ENCODE measurements at regions not wholly inside any gene's neighbourhood (a gene's known extent, or its start where the extent isn't known, plus 50 kb on each side); places are given as distances from the start of the nearest gene placed in this dataset.

DNA sequence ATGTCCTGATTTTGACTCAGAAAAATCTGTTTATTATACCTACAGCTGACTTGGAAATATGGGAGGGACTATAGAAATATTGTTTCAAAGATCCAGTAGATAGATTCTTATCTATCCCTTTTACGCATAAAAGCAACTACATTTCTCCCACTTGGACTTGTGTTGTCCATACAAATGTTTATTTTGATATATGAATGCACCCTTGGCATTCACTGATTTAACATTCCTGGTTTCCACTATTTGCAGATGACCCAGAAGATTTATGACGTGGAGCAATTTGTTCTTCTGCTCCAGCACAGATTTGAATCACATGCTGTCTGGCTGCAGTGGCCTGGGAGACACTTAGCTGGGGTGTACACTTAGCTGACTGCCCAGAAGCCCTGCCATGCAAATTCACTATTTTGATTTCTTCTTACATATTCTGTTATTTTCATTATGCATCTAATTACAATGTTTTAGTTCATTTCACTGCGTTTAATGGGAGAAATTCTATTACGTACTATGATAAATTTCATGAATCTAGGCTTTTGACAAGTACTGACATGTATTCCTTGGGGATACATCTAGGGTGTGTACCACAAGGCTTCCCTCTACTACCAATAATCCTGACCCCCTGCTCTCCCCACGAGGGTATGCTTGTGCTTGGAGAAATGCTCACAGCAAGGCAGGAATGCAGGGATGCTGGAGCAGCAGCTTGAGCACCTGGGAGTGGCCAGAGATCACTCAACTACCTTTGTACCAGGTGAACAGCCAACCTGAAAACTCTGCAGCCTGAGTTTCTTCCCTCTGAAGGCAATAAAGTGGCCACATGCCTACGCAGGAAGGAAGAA, 223.6 kb upstream of the TBL1XR1 start:
- TF ChIP-seq, protein P1, sequence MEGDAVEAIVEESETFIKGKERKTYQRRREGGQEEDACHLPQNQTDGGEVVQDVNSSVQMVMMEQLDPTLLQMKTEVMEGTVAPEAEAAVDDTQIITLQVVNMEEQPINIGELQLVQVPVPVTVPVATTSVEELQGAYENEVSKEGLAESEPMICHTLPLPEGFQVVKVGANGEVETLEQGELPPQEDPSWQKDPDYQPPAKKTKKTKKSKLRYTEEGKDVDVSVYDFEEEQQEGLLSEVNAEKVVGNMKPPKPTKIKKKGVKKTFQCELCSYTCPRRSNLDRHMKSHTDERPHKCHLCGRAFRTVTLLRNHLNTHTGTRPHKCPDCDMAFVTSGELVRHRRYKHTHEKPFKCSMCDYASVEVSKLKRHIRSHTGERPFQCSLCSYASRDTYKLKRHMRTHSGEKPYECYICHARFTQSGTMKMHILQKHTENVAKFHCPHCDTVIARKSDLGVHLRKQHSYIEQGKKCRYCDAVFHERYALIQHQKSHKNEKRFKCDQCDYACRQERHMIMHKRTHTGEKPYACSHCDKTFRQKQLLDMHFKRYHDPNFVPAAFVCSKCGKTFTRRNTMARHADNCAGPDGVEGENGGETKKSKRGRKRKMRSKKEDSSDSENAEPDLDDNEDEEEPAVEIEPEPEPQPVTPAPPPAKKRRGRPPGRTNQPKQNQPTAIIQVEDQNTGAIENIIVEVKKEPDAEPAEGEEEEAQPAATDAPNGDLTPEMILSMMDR (IDR thresholded peaks at IDR 0.05; ENCODE audit: poor library complexity, severe bottlenecking): no peak
- TF ChIP-seq EP300 (conservative IDR thresholded peaks at IDR 0.05; ENCODE audit: poor library complexity, severe bottlenecking) (no peak), RAD21 (conservative IDR thresholded peaks at IDR 0.05) (no peak), TAF1 (IDR thresholded peaks at IDR 0.05; ENCODE audit: low read depth) (no peak), POLR2AphosphoS5 (IDR thresholded peaks at IDR 0.05) (no peak)
- TF ChIP-seq, protein P2, sequence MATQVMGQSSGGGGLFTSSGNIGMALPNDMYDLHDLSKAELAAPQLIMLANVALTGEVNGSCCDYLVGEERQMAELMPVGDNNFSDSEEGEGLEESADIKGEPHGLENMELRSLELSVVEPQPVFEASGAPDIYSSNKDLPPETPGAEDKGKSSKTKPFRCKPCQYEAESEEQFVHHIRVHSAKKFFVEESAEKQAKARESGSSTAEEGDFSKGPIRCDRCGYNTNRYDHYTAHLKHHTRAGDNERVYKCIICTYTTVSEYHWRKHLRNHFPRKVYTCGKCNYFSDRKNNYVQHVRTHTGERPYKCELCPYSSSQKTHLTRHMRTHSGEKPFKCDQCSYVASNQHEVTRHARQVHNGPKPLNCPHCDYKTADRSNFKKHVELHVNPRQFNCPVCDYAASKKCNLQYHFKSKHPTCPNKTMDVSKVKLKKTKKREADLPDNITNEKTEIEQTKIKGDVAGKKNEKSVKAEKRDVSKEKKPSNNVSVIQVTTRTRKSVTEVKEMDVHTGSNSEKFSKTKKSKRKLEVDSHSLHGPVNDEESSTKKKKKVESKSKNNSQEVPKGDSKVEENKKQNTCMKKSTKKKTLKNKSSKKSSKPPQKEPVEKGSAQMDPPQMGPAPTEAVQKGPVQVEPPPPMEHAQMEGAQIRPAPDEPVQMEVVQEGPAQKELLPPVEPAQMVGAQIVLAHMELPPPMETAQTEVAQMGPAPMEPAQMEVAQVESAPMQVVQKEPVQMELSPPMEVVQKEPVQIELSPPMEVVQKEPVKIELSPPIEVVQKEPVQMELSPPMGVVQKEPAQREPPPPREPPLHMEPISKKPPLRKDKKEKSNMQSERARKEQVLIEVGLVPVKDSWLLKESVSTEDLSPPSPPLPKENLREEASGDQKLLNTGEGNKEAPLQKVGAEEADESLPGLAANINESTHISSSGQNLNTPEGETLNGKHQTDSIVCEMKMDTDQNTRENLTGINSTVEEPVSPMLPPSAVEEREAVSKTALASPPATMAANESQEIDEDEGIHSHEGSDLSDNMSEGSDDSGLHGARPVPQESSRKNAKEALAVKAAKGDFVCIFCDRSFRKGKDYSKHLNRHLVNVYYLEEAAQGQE (IDR thresholded peaks at IDR 0.05; ENCODE audit: borderline replicate concordance): no peak

All from neural cell (in vitro differentiated cells).